IPS-15b (cell line): ENCODE measurements at regions not wholly inside any gene's neighbourhood (a gene's known extent, or its start where the extent isn't known, plus 50 kb on each side); places are given as distances from the start of the nearest gene placed in this dataset.
"Not testable (repeated sequence)": the region's sequence is repeated elsewhere in the genome, so short reads cannot be mapped to it uniquely, and the experiment has no call there.

Experiments used
- H3K27me3 ChIP-seq: one replicate; pipeline ENCODE4 v1.6.1; 2013; ENCODE audit warnings: low read length; ENCODE audit not compliant: control insufficient read depth, insufficient read depth
- H3K36me3 ChIP-seq: one replicate; pipeline ENCODE4 v1.6.1; 2013; ENCODE audit warnings: low read length; ENCODE audit not compliant: control insufficient read depth, insufficient read depth
- H3K4me1 ChIP-seq: one replicate; pipeline ENCODE4 v1.6.1; 2013; ENCODE audit warnings: mild to moderate bottlenecking, low read length; ENCODE audit not compliant: control insufficient read depth, insufficient read depth
- H3K4me3 ChIP-seq: one replicate; pipeline ENCODE4 v1.5.1; 2013; ENCODE audit warnings: low read depth, low read length
- H3K9ac ChIP-seq: one replicate; pipeline ENCODE4 v1.6.1; 2013; ENCODE audit warnings: low read depth, mild to moderate bottlenecking, low read length
- H3K9me3 ChIP-seq: one replicate; pipeline ENCODE4 v1.6.1; 2013; ENCODE audit warnings: mild to moderate bottlenecking, low read length; ENCODE audit not compliant: control insufficient read depth, insufficient read depth

DNA sequence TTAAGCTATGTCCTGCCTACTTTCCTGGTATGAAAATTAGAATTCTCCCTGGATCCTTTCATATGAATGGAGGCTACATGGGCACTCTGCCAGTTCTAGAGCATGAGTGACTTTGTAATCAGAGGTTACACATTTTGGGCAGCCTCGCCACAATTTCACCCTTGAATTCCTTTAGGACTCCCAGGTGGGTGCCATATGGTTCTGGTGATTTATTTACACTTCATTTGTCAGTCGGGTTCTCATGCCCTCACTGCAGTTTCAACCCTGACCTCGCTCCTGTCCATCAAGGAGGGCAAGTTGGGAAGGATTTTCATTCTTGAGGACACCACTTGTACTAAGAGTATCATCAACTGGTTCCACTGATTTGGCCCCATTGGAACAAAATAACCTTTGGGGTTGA is 83.2 kb upstream of the ROPN1 start:
- H3K9me3 ChIP-seq, H3K27me3 ChIP-seq, H3K9ac ChIP-seq, H3K4me3 ChIP-seq, H3K4me1 ChIP-seq, H3K36me3 ChIP-seq: not testable (repeated sequence)

- no peaks in the 10 kb centered on the region for H3K4me1 ChIP-seq
- H3K4me3 ChIP-seq: no peak overlapping the region
- no peaks in the 10 kb centered on the region for H3K36me3 ChIP-seq
- H3K9me3 ChIP-seq: no peaks in the 10 kb centered on the region
- no peaks in the 10 kb centered on the region for H3K27me3 ChIP-seq
- H3K9ac ChIP-seq: no peak overlapping the region
Measured at GRCh38 chr3:124075753-124076152, 83.8 kb upstream of the ROPN1 start.

- H3K36me3 ChIP-seq: no peaks in the 10 kb centered on the region
- no peak overlapping the region for H3K9ac ChIP-seq
- no peaks in the 10 kb centered on the region for H3K4me1 ChIP-seq
- H3K4me3 ChIP-seq: no peak overlapping the region
- H3K9me3 ChIP-seq: no peaks in the 10 kb centered on the region
- H3K27me3 ChIP-seq: no peaks in the 10 kb centered on the region
Measured at GRCh38 chr3:124076235-124076634, 84.3 kb upstream of the ROPN1 start.

DNA sequence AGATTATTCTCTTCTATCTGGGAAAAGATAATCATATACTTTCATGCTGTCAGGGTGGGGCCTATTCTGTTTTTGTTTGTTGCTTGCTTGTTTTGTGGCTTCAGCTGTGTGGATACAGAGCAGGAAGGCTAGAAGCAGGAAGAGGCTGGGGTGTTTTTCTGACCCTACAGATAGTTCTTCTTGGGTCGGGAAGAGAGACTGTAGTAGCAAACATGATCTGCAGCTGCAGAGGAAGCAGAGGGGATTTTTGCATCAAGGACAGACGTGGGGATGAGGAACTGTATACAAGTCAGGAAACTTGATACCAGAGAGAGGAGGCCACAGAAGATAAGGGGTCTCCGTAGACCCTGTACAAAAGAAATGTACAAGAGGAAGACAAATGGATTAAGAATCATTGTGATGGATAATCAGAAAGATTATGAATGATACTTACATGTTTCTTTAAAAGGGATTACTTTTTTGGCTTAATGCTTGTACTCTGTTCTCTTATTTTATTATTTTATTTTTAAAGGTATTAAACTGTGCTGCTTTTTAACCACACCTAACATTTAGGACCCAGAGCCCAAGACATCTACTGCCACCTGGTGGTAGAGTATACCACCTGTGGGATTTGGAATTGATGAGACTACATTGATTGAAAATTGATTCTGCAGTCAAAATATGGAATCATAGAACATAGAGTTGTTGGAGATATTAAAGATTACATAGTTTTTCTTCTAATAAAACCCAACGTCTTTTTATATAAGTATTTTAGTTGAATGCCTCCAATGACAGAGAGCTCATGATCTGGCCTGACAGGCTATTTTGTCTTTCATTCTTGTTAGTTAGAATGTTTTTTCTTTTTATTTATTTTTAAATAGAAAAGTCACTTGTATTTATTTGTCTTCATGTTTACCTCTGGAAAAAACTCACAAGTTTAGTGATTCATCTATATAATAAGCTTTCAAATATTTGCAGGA is 87.3 kb upstream of the ROPN1 start:
- no peak overlapping the region for H3K9ac ChIP-seq
- no peak overlapping the region for H3K4me3 ChIP-seq
- H3K27me3 ChIP-seq: no peaks in the 10 kb centered on the region
- no peaks in the 10 kb centered on the region for H3K9me3 ChIP-seq
- no peaks in the 10 kb centered on the region for H3K36me3 ChIP-seq
- no peaks in the 10 kb centered on the region for H3K4me1 ChIP-seq

DNA sequence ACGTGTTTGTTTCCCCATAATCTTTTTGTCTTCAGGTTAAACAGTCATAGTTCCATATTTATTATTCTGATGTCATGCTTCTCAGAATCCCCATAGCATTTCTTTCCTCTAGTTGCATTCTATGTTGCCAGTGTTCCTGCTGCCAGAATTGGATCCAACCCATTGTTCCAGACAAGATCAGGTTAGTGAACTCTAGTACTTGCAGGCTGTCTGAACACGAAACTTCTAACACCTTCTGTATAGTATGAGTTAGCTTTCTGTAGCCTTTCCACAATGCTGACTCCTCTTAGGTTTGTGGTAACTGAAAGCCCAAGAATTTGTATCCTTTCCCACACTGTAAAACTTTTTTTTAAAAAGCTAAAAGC is 88.0 kb upstream of the ROPN1 start:
- Histone ChIP-seq H3K4me1 (no peaks in the 10 kb centered on the region), H3K9ac (no peak overlapping the region), H3K27me3 (no peaks in the 10 kb centered on the region), H3K4me3 (no peak overlapping the region), H3K36me3 (no peaks in the 10 kb centered on the region), H3K9me3 (no peaks in the 10 kb centered on the region)

DNA sequence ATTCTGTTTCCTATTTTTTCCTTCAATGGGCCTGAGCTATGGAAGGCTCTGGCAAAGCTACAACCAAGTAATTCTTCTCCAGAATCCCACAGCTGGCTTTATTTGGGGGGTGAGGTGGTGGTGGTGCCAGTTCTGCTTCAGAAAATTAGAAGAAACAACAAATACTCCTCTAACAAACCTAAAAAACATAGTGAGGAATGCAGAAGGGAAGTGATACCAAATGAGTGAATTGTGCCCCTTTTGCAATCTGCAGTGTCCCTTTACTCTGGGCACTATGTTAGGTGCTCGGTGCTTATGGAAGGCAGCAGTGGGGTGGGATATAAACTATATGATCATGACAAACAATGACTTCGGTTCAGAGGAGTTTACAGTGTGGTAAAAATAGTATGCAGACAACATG is 90.4 kb upstream of the ROPN1 start:
- H3K4me1 ChIP-seq: no peaks in the 10 kb centered on the region
- no peaks in the 10 kb centered on the region for H3K36me3 ChIP-seq
- no peaks in the 10 kb centered on the region for H3K9me3 ChIP-seq
- H3K27me3 ChIP-seq: no peaks in the 10 kb centered on the region
- H3K9ac ChIP-seq: no peak overlapping the region
- H3K4me3 ChIP-seq: no peak overlapping the region

GRCh38 chr3:124084022-124084881 is 92.3 kb upstream of the ROPN1 start:
- H3K9ac ChIP-seq: no peak overlapping the region
- H3K4me3 ChIP-seq: no peak overlapping the region
- H3K4me1 ChIP-seq: no peaks in the 10 kb centered on the region
- H3K36me3 ChIP-seq: no peaks in the 10 kb centered on the region
- no peaks in the 10 kb centered on the region for H3K27me3 ChIP-seq
- no peaks in the 10 kb centered on the region for H3K9me3 ChIP-seq

DNA sequence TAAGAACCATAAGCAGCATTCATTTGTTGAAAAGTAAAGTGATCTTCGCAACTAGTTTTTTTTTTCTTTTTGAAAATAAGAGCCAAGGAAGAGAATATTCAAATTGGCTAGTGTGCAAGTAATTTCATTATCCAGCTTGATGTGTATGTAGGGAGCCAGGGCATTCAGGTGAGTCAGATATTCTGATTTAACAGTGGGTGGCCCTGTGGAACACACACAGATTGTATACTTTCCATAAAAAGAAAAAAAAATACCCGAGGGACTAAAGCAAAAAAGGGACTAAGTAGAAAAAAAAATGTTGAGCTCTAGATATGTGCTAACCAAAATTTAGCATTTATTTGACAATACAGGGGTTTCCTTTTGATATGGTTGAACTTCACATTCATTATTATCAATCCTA is 96.9 kb upstream of the ROPN1 start:
- Histone ChIP-seq H3K9ac (no peak overlapping the region), H3K36me3 (no peaks in the 10 kb centered on the region), H3K4me3 (no peak overlapping the region), H3K4me1 (no peaks in the 10 kb centered on the region), H3K9me3 (no peaks in the 10 kb centered on the region), H3K27me3 (no peaks in the 10 kb centered on the region)

DNA sequence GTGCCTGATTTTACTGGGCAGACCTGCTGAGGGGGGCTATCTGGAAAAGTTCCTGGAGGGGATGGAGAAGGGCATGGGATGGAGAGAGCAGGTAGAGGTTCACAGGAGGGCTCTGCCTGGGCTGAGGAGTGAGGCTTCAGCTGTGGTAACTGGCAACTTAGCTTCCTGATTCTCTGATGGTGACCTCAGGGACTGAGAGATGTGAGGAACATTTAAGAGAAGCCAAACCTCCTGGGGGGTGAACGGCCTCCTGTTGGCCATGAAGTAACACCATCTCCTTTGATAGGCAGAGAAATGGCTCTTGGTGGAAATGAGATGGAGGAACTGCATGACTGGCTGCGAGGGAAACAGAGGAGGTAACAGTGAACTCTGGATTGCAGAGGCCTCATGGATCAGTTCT is 97.3 kb upstream of the ROPN1 start:
- no peaks in the 10 kb centered on the region for H3K36me3 ChIP-seq
- no peak overlapping the region for H3K9ac ChIP-seq
- no peaks in the 10 kb centered on the region for H3K4me1 ChIP-seq
- H3K4me3 ChIP-seq: no peak overlapping the region
- no peaks in the 10 kb centered on the region for H3K9me3 ChIP-seq
- H3K27me3 ChIP-seq: no peaks in the 10 kb centered on the region

- Histone ChIP-seq H3K36me3 (no peaks in the 10 kb centered on the region), H3K4me3 (no peak overlapping the region), H3K9ac (no peak overlapping the region), H3K27me3 (no peaks in the 10 kb centered on the region), H3K9me3 (no peaks in the 10 kb centered on the region), H3K4me1 (no peaks in the 10 kb centered on the region)
Measured at GRCh38 chr3:124091716-124092115, 99.8 kb upstream of the ROPN1 start.

DNA sequence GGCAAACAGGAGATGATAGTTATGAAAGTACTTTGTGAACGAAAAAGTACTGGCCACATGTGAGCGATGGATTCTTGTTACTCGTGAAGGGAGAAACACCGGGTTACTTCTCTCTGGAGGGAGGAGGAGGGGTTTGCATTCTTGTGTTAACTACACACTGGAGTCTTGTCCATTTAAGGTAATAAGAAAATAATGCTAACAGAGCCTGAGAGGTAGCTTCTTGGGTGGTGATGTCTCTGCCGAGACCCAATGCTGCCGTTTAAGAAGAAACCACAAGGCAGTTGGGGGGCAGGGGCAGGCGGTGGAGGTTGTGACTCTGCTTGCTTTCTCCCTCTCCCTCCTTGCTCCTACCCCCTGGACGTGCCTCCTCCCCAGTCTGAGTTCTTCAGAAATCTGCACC is 100.9 kb upstream of the ROPN1 start:
- H3K9ac ChIP-seq: no peak overlapping the region
- no peaks in the 10 kb centered on the region for H3K9me3 ChIP-seq
- no peaks in the 10 kb centered on the region for H3K36me3 ChIP-seq
- H3K4me3 ChIP-seq: no peak overlapping the region
- no peaks in the 10 kb centered on the region for H3K27me3 ChIP-seq
- H3K4me1 ChIP-seq: no peaks in the 10 kb centered on the region

DNA sequence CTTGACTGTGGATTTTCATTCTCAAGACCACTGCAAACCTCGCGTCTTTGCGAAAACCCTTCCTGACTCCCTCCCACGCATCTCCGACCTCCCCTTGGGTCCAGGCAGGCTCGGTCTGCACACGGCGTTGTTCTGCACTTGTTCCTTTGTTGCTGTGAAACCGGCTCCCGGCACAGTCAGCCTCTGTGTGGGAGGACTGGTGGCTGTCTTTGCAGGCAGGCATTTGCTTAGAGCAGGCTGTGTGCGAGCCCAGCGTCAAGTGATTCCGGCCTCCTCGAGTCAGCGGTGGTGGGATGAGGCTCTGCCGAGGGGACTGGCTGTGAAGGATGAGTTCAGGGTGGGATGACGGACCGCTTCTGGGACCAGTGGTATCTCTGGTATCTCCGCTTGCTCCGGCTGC is 102.6 kb upstream of the ROPN1 start:
- H3K27me3 ChIP-seq: no peaks in the 10 kb centered on the region
- no peaks in the 10 kb centered on the region for H3K4me1 ChIP-seq
- H3K36me3 ChIP-seq: no peaks in the 10 kb centered on the region
- no peaks in the 10 kb centered on the region for H3K9me3 ChIP-seq
- no peak overlapping the region for H3K9ac ChIP-seq
- no peak overlapping the region for H3K4me3 ChIP-seq
